ENCODE measurements at regions not wholly inside any gene's neighbourhood (a gene's known extent, or its start where the extent isn't known, plus 50 kb on each side); places are given as distances from the start of the nearest gene placed in this dataset.
A peak's percentile ranks its signal among the peaks of the same experiment; 100 is the strongest.

DNA sequence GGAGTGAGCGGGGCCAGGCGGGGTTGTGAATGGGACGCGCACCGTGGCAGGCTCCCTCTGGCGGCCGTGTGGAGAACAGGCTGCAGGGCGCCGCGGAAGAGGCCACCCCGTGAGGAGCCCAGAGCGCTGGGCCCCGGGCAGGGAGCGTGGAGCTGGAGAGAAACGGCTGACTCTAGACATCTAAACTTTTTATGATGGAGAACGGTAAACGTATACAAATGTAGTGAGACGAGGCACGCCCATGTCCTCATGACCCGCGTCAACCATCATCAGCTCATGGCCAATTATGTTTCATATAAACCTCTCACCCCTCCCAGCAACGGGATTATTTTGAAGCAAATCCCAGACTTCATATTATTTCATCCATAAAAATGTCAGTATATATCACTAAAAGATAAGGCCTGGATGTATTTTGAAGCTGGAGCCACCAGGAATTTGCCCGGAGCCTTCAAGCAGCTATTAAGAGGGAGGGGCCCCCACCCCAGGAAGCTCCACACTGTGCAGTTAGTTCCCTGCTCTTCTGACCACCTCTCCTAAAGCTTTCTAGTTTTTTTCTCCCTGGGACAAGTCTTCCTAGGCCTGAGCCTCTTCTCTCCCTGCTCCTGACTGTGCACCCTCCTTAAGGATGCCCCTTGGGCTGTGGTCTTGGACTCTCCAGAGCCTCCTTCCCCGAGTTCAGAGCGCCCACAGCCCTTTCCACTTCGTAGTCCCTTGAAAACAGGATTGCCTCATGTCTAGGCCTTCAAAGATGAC is 149.5 kb downstream of the SMAD6 start:
- CTCF ChIA-PET, result interaction anchor here (0.6 to 3.3 kb wide), 22 partner anchors 8 to 1701 kb away, joined by 3 to 29 read pairs (median 5); no protein-coding TSS in a partner anchor
- H3K4me3 Mint-ChIP-seq (ENCODE audit: unreplicated experiment), result peak overlapping the region; percentile 47
- peaks cover 19% of the 10 kb centered on the region for H3K4me1 Mint-ChIP-seq (ENCODE audit: low read depth, unreplicated experiment)
- POLR2A ChIA-PET, result interaction anchor here (0.5 to 0.9 kb wide), 2 partner anchors 9 to 78 kb away, joined by 3 to 7 read pairs; no protein-coding TSS in a partner anchor
- H3K27me3 Mint-ChIP-seq (ENCODE audit: insufficient read depth, unreplicated experiment), result no peaks in the 10 kb centered on the region
- no peak overlapping the region for H3K4me3 ChIP-seq (ENCODE audit: low read depth, low read length)
- H3K27ac Mint-ChIP-seq (ENCODE audit: unreplicated experiment), result peak overlapping the region; percentile 50
- no peaks in the 10 kb centered on the region for H3K9me3 ChIP-seq
- BruUV-seq (replicated peaks), result no TSS peak
- no peaks in the 10 kb centered on the region for H3K36me3 Mint-ChIP-seq (ENCODE audit: insufficient read depth, unreplicated experiment)
- H3K36me3 ChIP-seq (ENCODE audit: control insufficient read depth, insufficient read depth, low read length), result no peaks in the 10 kb centered on the region
- TF ChIP-seq, protein P1, sequence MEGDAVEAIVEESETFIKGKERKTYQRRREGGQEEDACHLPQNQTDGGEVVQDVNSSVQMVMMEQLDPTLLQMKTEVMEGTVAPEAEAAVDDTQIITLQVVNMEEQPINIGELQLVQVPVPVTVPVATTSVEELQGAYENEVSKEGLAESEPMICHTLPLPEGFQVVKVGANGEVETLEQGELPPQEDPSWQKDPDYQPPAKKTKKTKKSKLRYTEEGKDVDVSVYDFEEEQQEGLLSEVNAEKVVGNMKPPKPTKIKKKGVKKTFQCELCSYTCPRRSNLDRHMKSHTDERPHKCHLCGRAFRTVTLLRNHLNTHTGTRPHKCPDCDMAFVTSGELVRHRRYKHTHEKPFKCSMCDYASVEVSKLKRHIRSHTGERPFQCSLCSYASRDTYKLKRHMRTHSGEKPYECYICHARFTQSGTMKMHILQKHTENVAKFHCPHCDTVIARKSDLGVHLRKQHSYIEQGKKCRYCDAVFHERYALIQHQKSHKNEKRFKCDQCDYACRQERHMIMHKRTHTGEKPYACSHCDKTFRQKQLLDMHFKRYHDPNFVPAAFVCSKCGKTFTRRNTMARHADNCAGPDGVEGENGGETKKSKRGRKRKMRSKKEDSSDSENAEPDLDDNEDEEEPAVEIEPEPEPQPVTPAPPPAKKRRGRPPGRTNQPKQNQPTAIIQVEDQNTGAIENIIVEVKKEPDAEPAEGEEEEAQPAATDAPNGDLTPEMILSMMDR (IDR thresholded peaks at IDR 0.05; ENCODE audit: insufficient read depth in 1 of 2, low read depth in 1 of 2, low read length in 1 of 2, severe bottlenecking in 1 of 2, unreplicated experiment in 1 of 2), result peak; percentile 85 to 93
- DNase-seq, result peak; percentile 86 to 87
- intact Hi-C loops (cut with micrococcal nuclease; ENCODE audit: unreplicated experiment), result loop anchor here (5.0 kb wide), 2 partner anchors 149 to 249 kb away; partner anchors contain the start of gene SMAD6
- no peaks in the 10 kb centered on the region for H3K9me3 Mint-ChIP-seq (ENCODE audit: unreplicated experiment)
- peaks cover 23% of the 10 kb centered on the region for H3K4me1 ChIP-seq
- no peaks in the 10 kb centered on the region for H3K27me3 ChIP-seq (replicated peaks; ENCODE audit: control insufficient read depth, insufficient read depth, low read length)

DNA sequence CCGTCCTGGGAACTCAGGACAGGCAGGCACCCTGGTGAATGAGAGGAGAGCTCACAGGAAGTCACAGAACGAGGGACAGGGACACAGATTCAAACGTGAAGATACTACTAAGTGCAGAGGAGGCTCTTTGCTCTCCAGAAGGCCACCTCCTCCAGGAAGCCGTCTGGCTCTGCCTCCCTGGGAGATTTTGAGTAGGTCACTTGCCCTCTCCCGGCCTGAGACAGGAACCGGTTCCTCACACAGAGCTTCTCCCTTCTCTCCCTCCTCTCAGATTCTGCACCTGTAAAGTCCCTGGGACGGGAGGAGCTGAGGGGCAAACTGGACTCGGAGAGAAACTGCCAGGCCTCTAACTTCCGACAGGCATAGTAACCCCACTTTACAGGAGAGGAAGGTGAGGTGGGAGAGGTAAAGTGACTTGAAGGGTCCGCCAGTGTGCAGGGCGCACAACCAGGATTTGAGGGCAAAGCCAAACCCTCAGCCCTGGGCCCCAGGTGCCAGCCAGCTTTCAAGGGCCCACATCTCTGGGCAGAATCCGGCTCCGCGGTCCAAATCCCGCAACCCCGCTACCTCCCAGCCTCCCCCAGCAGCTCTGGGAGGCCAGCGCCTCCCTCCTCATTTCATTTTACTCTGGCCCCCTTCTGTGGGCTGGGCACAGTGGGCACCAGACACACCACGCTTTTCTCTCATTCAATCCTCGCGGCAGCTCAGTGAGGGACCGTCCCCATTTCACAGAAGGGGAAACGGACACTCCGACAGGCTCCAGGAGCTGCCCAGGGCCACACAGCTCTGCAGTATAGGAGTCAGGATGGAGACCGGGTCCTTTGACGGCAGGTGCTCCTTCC is 150.2 kb downstream of the SMAD6 start:
- TF ChIP-seq, protein P1 (IDR thresholded peaks at IDR 0.05; ENCODE audit: insufficient read depth in 1 of 2, low read depth in 1 of 2, low read length in 1 of 2, severe bottlenecking in 1 of 2, unreplicated experiment in 1 of 2), result no peak
- peak overlapping the region; percentile 47 for H3K4me3 Mint-ChIP-seq (ENCODE audit: unreplicated experiment)
- peak in 1 of 2 experiments; percentile 30 for DNase-seq
- no TSS peak for BruUV-seq (replicated peaks)
- ChIA-PET CTCF (interaction anchor here (0.6 to 3.3 kb wide), 17 partner anchors 9 to 1700 kb away, joined by 3 to 29 read pairs (median 6); no protein-coding TSS in a partner anchor), POLR2A (interaction anchor here (0.9 kb wide), 1 partner anchor 10 kb away, joined by 7 read pairs; no protein-coding TSS in a partner anchor)
- H3K27ac Mint-ChIP-seq (ENCODE audit: unreplicated experiment), result peak overlapping the region; percentile 50
- intact Hi-C loops (cut with micrococcal nuclease; ENCODE audit: unreplicated experiment), result loop anchor here (5.0 kb wide), 2 partner anchors 150 to 250 kb away; partner anchors contain the start of gene SMAD6
- no peaks in the 10 kb centered on the region for H3K36me3 ChIP-seq (ENCODE audit: control insufficient read depth, insufficient read depth, low read length)
- peaks cover 23% of the 10 kb centered on the region for H3K4me1 ChIP-seq
- H3K4me3 ChIP-seq (ENCODE audit: low read depth, low read length), result no peak overlapping the region
- no peaks in the 10 kb centered on the region for H3K27me3 Mint-ChIP-seq (ENCODE audit: insufficient read depth, unreplicated experiment)
- no peaks in the 10 kb centered on the region for H3K9me3 Mint-ChIP-seq (ENCODE audit: unreplicated experiment)
- no peaks in the 10 kb centered on the region for H3K36me3 Mint-ChIP-seq (ENCODE audit: insufficient read depth, unreplicated experiment)
- H3K9me3 ChIP-seq, result no peaks in the 10 kb centered on the region
- no peaks in the 10 kb centered on the region for H3K27me3 ChIP-seq (replicated peaks; ENCODE audit: control insufficient read depth, insufficient read depth, low read length)
- peaks cover 19% of the 10 kb centered on the region for H3K4me1 Mint-ChIP-seq (ENCODE audit: low read depth, unreplicated experiment)

All from Caco-2 (cell line).